ENCODE measurements at regions not wholly inside any gene's neighbourhood (a gene's known extent, or its start where the extent isn't known, plus 50 kb on each side); places are given as distances from the start of the nearest gene placed in this dataset.

DNA sequence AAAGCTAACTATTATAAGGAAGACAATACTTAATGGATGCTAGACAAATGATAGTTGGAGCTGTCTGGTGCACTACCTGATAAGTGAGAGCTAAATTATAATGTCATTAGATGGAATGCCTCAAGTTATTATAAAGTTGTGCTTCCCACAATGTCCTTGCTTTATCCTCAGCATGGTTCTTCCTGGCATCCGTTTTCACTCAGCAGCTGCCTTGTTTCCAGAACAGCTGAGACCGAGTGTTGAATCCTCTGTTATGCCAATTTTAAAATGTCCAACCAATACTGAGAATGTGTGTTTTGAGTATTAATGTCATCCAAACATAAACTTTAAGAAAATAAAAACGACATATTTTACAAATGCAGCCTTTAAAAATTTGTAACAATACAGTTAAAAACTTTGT lies 286.7 kb upstream of the SOX2 start:
- TF ChIP-seq, protein P1, sequence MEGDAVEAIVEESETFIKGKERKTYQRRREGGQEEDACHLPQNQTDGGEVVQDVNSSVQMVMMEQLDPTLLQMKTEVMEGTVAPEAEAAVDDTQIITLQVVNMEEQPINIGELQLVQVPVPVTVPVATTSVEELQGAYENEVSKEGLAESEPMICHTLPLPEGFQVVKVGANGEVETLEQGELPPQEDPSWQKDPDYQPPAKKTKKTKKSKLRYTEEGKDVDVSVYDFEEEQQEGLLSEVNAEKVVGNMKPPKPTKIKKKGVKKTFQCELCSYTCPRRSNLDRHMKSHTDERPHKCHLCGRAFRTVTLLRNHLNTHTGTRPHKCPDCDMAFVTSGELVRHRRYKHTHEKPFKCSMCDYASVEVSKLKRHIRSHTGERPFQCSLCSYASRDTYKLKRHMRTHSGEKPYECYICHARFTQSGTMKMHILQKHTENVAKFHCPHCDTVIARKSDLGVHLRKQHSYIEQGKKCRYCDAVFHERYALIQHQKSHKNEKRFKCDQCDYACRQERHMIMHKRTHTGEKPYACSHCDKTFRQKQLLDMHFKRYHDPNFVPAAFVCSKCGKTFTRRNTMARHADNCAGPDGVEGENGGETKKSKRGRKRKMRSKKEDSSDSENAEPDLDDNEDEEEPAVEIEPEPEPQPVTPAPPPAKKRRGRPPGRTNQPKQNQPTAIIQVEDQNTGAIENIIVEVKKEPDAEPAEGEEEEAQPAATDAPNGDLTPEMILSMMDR (IDR thresholded peaks at IDR 0.05), result no peak
- TF ChIP-seq POLR2A (IDR thresholded peaks at IDR 0.05) (no peak), POLR2AphosphoS5 (IDR thresholded peaks at IDR 0.05) (no peak), EP300 (IDR thresholded peaks at IDR 0.05) (no peak)

All from upper lobe of left lung (tissue), 4 donors.